Esophagus squamous epithelium (tissue), 4 donors: ENCODE measurements at regions not wholly inside any gene's neighbourhood (a gene's known extent, or its start where the extent isn't known, plus 50 kb on each side); places are given as distances from the start of the nearest gene placed in this dataset.

ENCODE experiments used
- CTCF ChIP-seq, 6 experiments: fragments of 450-650 bp in 4 of 6; fragments of 200-600 bp in 2 of 6; sonication (generic) in 2 of 6; IDR thresholded peaks; one replicate each; pipeline ENCODE4 v1.5.1; 2016 to 2019; ENCODE audit warnings: antibody characterized with exemption in 6 of 6, mild to moderate bottlenecking in 4 of 6, moderate library complexity in 4 of 6
- POLR2A ChIP-seq, 4 donors: fragments of 450-650 bp; IDR thresholded peaks; one replicate each; pipeline ENCODE4 v1.6.1; 2017; ENCODE audit warnings: antibody characterized with exemption in 4 of 4, mild to moderate bottlenecking in 4 of 4, moderate library complexity in 3 of 4

- TF ChIP-seq CTCF (IDR thresholded peaks at IDR 0.05) (no peak), POLR2A (IDR thresholded peaks at IDR 0.05) (no peak)
Observed at GRCh38 chr12:102642199-102642598, 161.8 kb upstream of the IGF1 start.
